Prostate gland (tissue), 2 donors: ENCODE measurements at regions not wholly inside any gene's neighbourhood (a gene's known extent, or its start where the extent isn't known, plus 50 kb on each side); places are given as distances from the start of the nearest gene placed in this dataset.

Experiments
- POLR2A ChIP-seq: fragments of 450-650 bp; IDR thresholded peaks from one replicate; pipeline ENCODE4 v1.6.1; 2016; ENCODE audit warnings: antibody characterized with exemption, mild to moderate bottlenecking
- POLR2AphosphoS5 ChIP-seq: sonication (generic); formaldehyde crosslinking; IDR thresholded peaks from one replicate; pipeline ENCODE4 v1.6.1; 2017; ENCODE audit warnings: antibody characterized with exemption
- TF ChIP-seq, protein P1 (sequence below), 4 experiments: fragments of 200-600 bp in 2 of 4; fragments of 450-650 bp in 2 of 4; sonication (generic) in 2 of 4; IDR thresholded peaks; 1 replicate in 3 of 4; 2 replicates in 1 of 4; pipeline ENCODE4 v1.5.1; 2016 to 2019; ENCODE audit warnings: antibody characterized with exemption in 4 of 4, mild to moderate bottlenecking in 2 of 4, moderate library complexity in 2 of 4

GRCh38 chr2:104523921-104524320 is 330.0 kb upstream of the POU3F3 start:
- TF ChIP-seq POLR2AphosphoS5 = no peak
- TF ChIP-seq, protein P1, sequence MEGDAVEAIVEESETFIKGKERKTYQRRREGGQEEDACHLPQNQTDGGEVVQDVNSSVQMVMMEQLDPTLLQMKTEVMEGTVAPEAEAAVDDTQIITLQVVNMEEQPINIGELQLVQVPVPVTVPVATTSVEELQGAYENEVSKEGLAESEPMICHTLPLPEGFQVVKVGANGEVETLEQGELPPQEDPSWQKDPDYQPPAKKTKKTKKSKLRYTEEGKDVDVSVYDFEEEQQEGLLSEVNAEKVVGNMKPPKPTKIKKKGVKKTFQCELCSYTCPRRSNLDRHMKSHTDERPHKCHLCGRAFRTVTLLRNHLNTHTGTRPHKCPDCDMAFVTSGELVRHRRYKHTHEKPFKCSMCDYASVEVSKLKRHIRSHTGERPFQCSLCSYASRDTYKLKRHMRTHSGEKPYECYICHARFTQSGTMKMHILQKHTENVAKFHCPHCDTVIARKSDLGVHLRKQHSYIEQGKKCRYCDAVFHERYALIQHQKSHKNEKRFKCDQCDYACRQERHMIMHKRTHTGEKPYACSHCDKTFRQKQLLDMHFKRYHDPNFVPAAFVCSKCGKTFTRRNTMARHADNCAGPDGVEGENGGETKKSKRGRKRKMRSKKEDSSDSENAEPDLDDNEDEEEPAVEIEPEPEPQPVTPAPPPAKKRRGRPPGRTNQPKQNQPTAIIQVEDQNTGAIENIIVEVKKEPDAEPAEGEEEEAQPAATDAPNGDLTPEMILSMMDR (IDR thresholded peaks at IDR 0.05) = no peak
- TF ChIP-seq POLR2A = no peak
